ENCODE measurements at regions not wholly inside any gene's neighbourhood (a gene's known extent, or its start where the extent isn't known, plus 50 kb on each side); places are given as distances from the start of the nearest gene placed in this dataset.

- Histone ChIP-seq H3K4me2 (no peak overlapping the region), H2AFZ (ENCODE audit: low read depth) (no peak overlapping the region), H3K36me3 (ENCODE audit: insufficient read depth) (no peaks in the 10 kb centered on the region), H3K27ac (no peak overlapping the region), H3K4me3 (IDR thresholded peaks at IDR 0.05; ENCODE audit: insufficient read depth, low read depth, low read length) (no peak overlapping the region), H3K27me3 (ENCODE audit: insufficient read depth, low read depth) (no peaks in the 10 kb centered on the region), H3K79me2 (ENCODE audit: insufficient read depth, low read depth) (no peaks in the 10 kb centered on the region), H4K20me1 (ENCODE audit: insufficient read depth) (no peaks in the 10 kb centered on the region), H3K4me1 (ENCODE audit: low read depth, poor library complexity, severe bottlenecking) (no peaks in the 10 kb centered on the region), H3K9ac (no peak overlapping the region)
- TF ChIP-seq CTCF (conservative IDR thresholded peaks at IDR 0.05; ENCODE audit: low read depth, low read length) = no peak
These were observed 697.6 kb downstream of the HACE1 start for GRCh38 chr6:104162036-104162669.

GRCh38 chr6:104159045-104159618 lies 700.6 kb downstream of the HACE1 start:
- Histone ChIP-seq H3K27ac (no peak overlapping the region), H3K4me3 (IDR thresholded peaks at IDR 0.05; ENCODE audit: insufficient read depth, low read depth, low read length) (no peak overlapping the region), H3K4me2 (no peak overlapping the region), H3K36me3 (ENCODE audit: insufficient read depth) (no peaks in the 10 kb centered on the region), H3K4me1 (ENCODE audit: low read depth, poor library complexity, severe bottlenecking) (no peaks in the 10 kb centered on the region), H3K79me2 (ENCODE audit: insufficient read depth, low read depth) (no peaks in the 10 kb centered on the region), H2AFZ (ENCODE audit: low read depth) (no peak overlapping the region), H3K27me3 (ENCODE audit: insufficient read depth, low read depth) (no peaks in the 10 kb centered on the region), H4K20me1 (ENCODE audit: insufficient read depth) (no peaks in the 10 kb centered on the region), H3K9ac (no peak overlapping the region)
- TF ChIP-seq CTCF (conservative IDR thresholded peaks at IDR 0.05; ENCODE audit: low read depth, low read length) = no peak

GRCh38 chr6:104143757-104144156 lies 716.0 kb downstream of the HACE1 start:
- H3K27ac ChIP-seq = no peak overlapping the region
- no peaks in the 10 kb centered on the region for H4K20me1 ChIP-seq (ENCODE audit: insufficient read depth)
- no peak overlapping the region for H3K4me2 ChIP-seq
- no peaks in the 10 kb centered on the region for H3K79me2 ChIP-seq (ENCODE audit: insufficient read depth, low read depth)
- TF ChIP-seq CTCF (conservative IDR thresholded peaks at IDR 0.05; ENCODE audit: low read depth, low read length) = no peak
- no peaks in the 10 kb centered on the region for H3K36me3 ChIP-seq (ENCODE audit: insufficient read depth)
- no peak overlapping the region for H2AFZ ChIP-seq (ENCODE audit: low read depth)
- H3K27me3 ChIP-seq (ENCODE audit: insufficient read depth, low read depth) = no peaks in the 10 kb centered on the region
- H3K4me3 ChIP-seq (IDR thresholded peaks at IDR 0.05; ENCODE audit: insufficient read depth, low read depth, low read length) = no peak overlapping the region
- no peak overlapping the region for H3K9ac ChIP-seq
- no peaks in the 10 kb centered on the region for H3K4me1 ChIP-seq (ENCODE audit: low read depth, poor library complexity, severe bottlenecking)

- Histone ChIP-seq H3K79me2 (ENCODE audit: insufficient read depth, low read depth) (no peaks in the 10 kb centered on the region), H3K4me1 (ENCODE audit: low read depth, poor library complexity, severe bottlenecking) (no peaks in the 10 kb centered on the region), H3K9ac (no peak overlapping the region), H3K4me2 (no peak overlapping the region), H3K27me3 (ENCODE audit: insufficient read depth, low read depth) (no peaks in the 10 kb centered on the region), H2AFZ (ENCODE audit: low read depth) (no peak overlapping the region), H3K4me3 (IDR thresholded peaks at IDR 0.05; ENCODE audit: insufficient read depth, low read depth, low read length) (no peak overlapping the region), H3K27ac (no peak overlapping the region), H3K36me3 (ENCODE audit: insufficient read depth) (no peaks in the 10 kb centered on the region), H4K20me1 (ENCODE audit: insufficient read depth) (no peaks in the 10 kb centered on the region)
- TF ChIP-seq CTCF (conservative IDR thresholded peaks at IDR 0.05; ENCODE audit: low read depth, low read length) = no peak
These were observed 724.8 kb downstream of the HACE1 start for GRCh38 chr6:104134876-104135275.
